NCI-H128 (cell line): ENCODE measurements at regions not wholly inside any gene's neighbourhood (a gene's known extent, or its start where the extent isn't known, plus 50 kb on each side); places are given as distances from the start of the nearest gene placed in this dataset.
"Not testable (repeated sequence)": the region's sequence is repeated elsewhere in the genome, so short reads cannot be mapped to it uniquely, and the experiment has no call there.

Experiments
- DNase-seq: peaks from one replicate; lab custom pipeline; 2025; ENCODE audit not compliant: unreplicated experiment; lab: John Stamatoyannopoulos, UW

- DNase-seq = no peak
These were observed 555.6 kb upstream of the POT1 start for GRCh38 chr7:125485223-125485622.

GRCh38 chr7:125484755-125485154 lies 555.1 kb upstream of the POT1 start:
- DNase-seq = no peak

GRCh38 chr7:125481323-125481722 lies 551.7 kb upstream of the POT1 start:
- no peak for DNase-seq

- DNase-seq = no peak
These were observed 551.1 kb upstream of the POT1 start for GRCh38 chr7:125480762-125481161.

- DNase-seq = no peak
These were observed 539.2 kb upstream of the POT1 start for GRCh38 chr7:125468855-125469174.

- no peak for DNase-seq
These were observed 538.6 kb upstream of the POT1 start for GRCh38 chr7:125467996-125468854.

- no peak for DNase-seq
These were observed 535.9 kb upstream of the POT1 start for GRCh38 chr7:125465527-125465926.

- no peak for DNase-seq
These were observed 533.0 kb upstream of the POT1 start for GRCh38 chr7:125462615-125463014.

- DNase-seq = no peak
These were observed 529.4 kb upstream of the POT1 start for GRCh38 chr7:125459038-125459437.

GRCh38 chr7:125450749-125451148 lies 521.1 kb upstream of the POT1 start:
- DNase-seq = no peak

- DNase-seq = no peak
These were observed 516.2 kb upstream of the POT1 start for GRCh38 chr7:125445836-125446235.

- DNase-seq = no peak
These were observed 515.2 kb upstream of the POT1 start for GRCh38 chr7:125444864-125445263.

GRCh38 chr7:125436220-125436619 lies 506.6 kb upstream of the POT1 start:
- DNase-seq = no peak

GRCh38 chr7:125431349-125431748 lies 501.7 kb upstream of the POT1 start:
- no peak for DNase-seq

- no peak for DNase-seq
These were observed 500.4 kb upstream of the POT1 start for GRCh38 chr7:125430013-125430412.

GRCh38 chr7:125427676-125428075 lies 498.1 kb upstream of the POT1 start:
- no peak for DNase-seq

- no peak for DNase-seq
These were observed 495.9 kb upstream of the POT1 start for GRCh38 chr7:125425506-125425905.

GRCh38 chr7:125424721-125425120 lies 495.1 kb upstream of the POT1 start:
- no peak for DNase-seq

GRCh38 chr7:125423458-125424155 lies 494.0 kb upstream of the POT1 start:
- no peak for DNase-seq

GRCh38 chr7:125421407-125421806 lies 491.8 kb upstream of the POT1 start:
- not testable (repeated sequence) for DNase-seq

- no peak for DNase-seq
These were observed 483.5 kb upstream of the POT1 start for GRCh38 chr7:125412890-125413665.

GRCh38 chr7:125409921-125410320 lies 480.3 kb upstream of the POT1 start:
- no peak for DNase-seq
